ENCODE measurements at regions not wholly inside any gene's neighbourhood (a gene's known extent, or its start where the extent isn't known, plus 50 kb on each side); places are given as distances from the start of the nearest gene placed in this dataset.

- H3K36me3 ChIP-seq (replicated peaks in 1 of 2; ENCODE audit: control insufficient read depth in 2 of 2, insufficient read depth in 2 of 2, low read length in 2 of 2) = no peaks in the 10 kb centered on the region
- no peak overlapping the region for H4K91ac ChIP-seq (ENCODE audit: low read depth, low read length, poor library complexity)
- no peak overlapping the region for H2BK120ac ChIP-seq (ENCODE audit: low read depth, low read length)
- H4K8ac ChIP-seq (ENCODE audit: low read depth, low read length) = no peak overlapping the region
- H3K9ac ChIP-seq (ENCODE audit: low read depth, low read length, poor library complexity) = no peak overlapping the region
- H2AFZ ChIP-seq (ENCODE audit: low read length) = no peak overlapping the region
- peaks cover 0 to 9% of the 10 kb centered on the region in 2 donors for H3K4me1 ChIP-seq (ENCODE audit: control insufficient read depth in 2 of 2, insufficient read depth in 1 of 2, low read depth in 1 of 2, low read length in 2 of 2)
- H3K27me3 ChIP-seq (ENCODE audit: control insufficient read depth in 3 of 3, insufficient read depth in 3 of 3, low read depth in 1 of 3, low read length in 3 of 3) = no peaks in the 10 kb centered on the region
- no peak overlapping the region for H3K4ac ChIP-seq (ENCODE audit: low read length)
- H3K23ac ChIP-seq (ENCODE audit: low read depth, low read length, poor library complexity) = no peak overlapping the region
- H3K79me1 ChIP-seq (ENCODE audit: low read depth, low read length) = no peaks in the 10 kb centered on the region
- WGBS, 2 donors (ENCODE audit: extremely low coverage in 2 of 2, insufficient read length in 2 of 2, insufficient replicate concordance in 1 of 2) = no CpG with 5 or more reads among the region's 1 CpG
- no peak overlapping the region for H3K4me2 ChIP-seq (ENCODE audit: insufficient read depth, low read length, poor library complexity, severe bottlenecking)
- no peak overlapping the region for H3K14ac ChIP-seq (ENCODE audit: low read length)
- H3K27ac ChIP-seq (replicated peaks; ENCODE audit: low read length) = no peak overlapping the region
- H2BK12ac ChIP-seq (ENCODE audit: low read length) = no peak overlapping the region
- H2AK5ac ChIP-seq (ENCODE audit: low read depth, low read length) = no peak overlapping the region
- H2BK5ac ChIP-seq (ENCODE audit: low read length) = no peak overlapping the region
- H3K18ac ChIP-seq (ENCODE audit: low read length) = no peak overlapping the region
- no peak overlapping the region for H2BK15ac ChIP-seq (ENCODE audit: low read length)
- no peak for DNase-seq (ENCODE audit: low spot score)
- H3K9me3 ChIP-seq (replicated peaks in 1 of 2; ENCODE audit: control insufficient read depth in 2 of 2, insufficient read depth in 1 of 2, low read depth in 1 of 2, low read length in 2 of 2) = no peaks in the 10 kb centered on the region
- H3K4me3 ChIP-seq (ENCODE audit: low read length in 2 of 2) = no peak overlapping the region
These were observed 81.8 kb upstream of the PIK3CG start for GRCh38 chr7:106783286-106783685.

- Histone ChIP-seq H3K4me2 (ENCODE audit: insufficient read depth, low read length, poor library complexity, severe bottlenecking) (no peak overlapping the region), H3K79me1 (ENCODE audit: low read depth, low read length) (no peaks in the 10 kb centered on the region), H3K4me1 (ENCODE audit: control insufficient read depth in 2 of 2, insufficient read depth in 1 of 2, low read depth in 1 of 2, low read length in 2 of 2) (peaks cover 0 to 2% of the 10 kb centered on the region in 2 donors), H3K36me3 (replicated peaks in 1 of 2; ENCODE audit: control insufficient read depth in 2 of 2, insufficient read depth in 2 of 2, low read length in 2 of 2) (no peaks in the 10 kb centered on the region), H3K9me3 (replicated peaks in 1 of 2; ENCODE audit: control insufficient read depth in 2 of 2, insufficient read depth in 1 of 2, low read depth in 1 of 2, low read length in 2 of 2) (no peaks in the 10 kb centered on the region), H3K4me3 (ENCODE audit: low read length in 2 of 2) (no peak overlapping the region), H4K91ac (ENCODE audit: low read depth, low read length, poor library complexity) (no peak overlapping the region), H3K27ac (replicated peaks; ENCODE audit: low read length) (no peak overlapping the region), H2AFZ (ENCODE audit: low read length) (no peak overlapping the region), H3K9ac (ENCODE audit: low read depth, low read length, poor library complexity) (no peak overlapping the region), H2BK15ac (ENCODE audit: low read length) (no peak overlapping the region), H3K23ac (ENCODE audit: low read depth, low read length, poor library complexity) (no peak overlapping the region), H3K27me3 (ENCODE audit: control insufficient read depth in 3 of 3, insufficient read depth in 3 of 3, low read depth in 1 of 3, low read length in 3 of 3) (no peaks in the 10 kb centered on the region), H2BK12ac (ENCODE audit: low read length) (no peak overlapping the region), H3K4ac (ENCODE audit: low read length) (no peak overlapping the region), H2BK120ac (ENCODE audit: low read depth, low read length) (no peak overlapping the region), H3K18ac (ENCODE audit: low read length) (no peak overlapping the region), H2AK5ac (ENCODE audit: low read depth, low read length) (no peak overlapping the region), H3K14ac (ENCODE audit: low read length) (no peak overlapping the region), H4K8ac (ENCODE audit: low read depth, low read length) (no peak overlapping the region), H2BK5ac (ENCODE audit: low read length) (no peak overlapping the region)
- DNase-seq (ENCODE audit: low spot score) = no peak
- no CpG with 5 or more reads among the region's 1 CpG for WGBS, 2 donors (ENCODE audit: extremely low coverage in 2 of 2, insufficient read length in 2 of 2, insufficient replicate concordance in 1 of 2)
These were observed 76.4 kb upstream of the PIK3CG start for GRCh38 chr7:106788637-106789036.

- H3K36me3 ChIP-seq (replicated peaks in 1 of 2; ENCODE audit: control insufficient read depth in 2 of 2, insufficient read depth in 2 of 2, low read length in 2 of 2) = no peaks in the 10 kb centered on the region
- no peak for DNase-seq (ENCODE audit: low spot score)
- H2AFZ ChIP-seq (ENCODE audit: low read length) = no peak overlapping the region
- H2BK15ac ChIP-seq (ENCODE audit: low read length) = no peak overlapping the region
- H3K18ac ChIP-seq (ENCODE audit: low read length) = no peak overlapping the region
- H3K4me3 ChIP-seq (ENCODE audit: low read length in 2 of 2) = no peak overlapping the region
- no peak overlapping the region for H2AK5ac ChIP-seq (ENCODE audit: low read depth, low read length)
- no peaks in the 10 kb centered on the region for H3K9me3 ChIP-seq (replicated peaks in 1 of 2; ENCODE audit: control insufficient read depth in 2 of 2, insufficient read depth in 1 of 2, low read depth in 1 of 2, low read length in 2 of 2)
- no peaks in the 10 kb centered on the region for H3K79me1 ChIP-seq (ENCODE audit: low read depth, low read length)
- H3K4ac ChIP-seq (ENCODE audit: low read length) = no peak overlapping the region
- H3K4me1 ChIP-seq (ENCODE audit: control insufficient read depth in 2 of 2, insufficient read depth in 1 of 2, low read depth in 1 of 2, low read length in 2 of 2) = peaks cover 0 to 2% of the 10 kb centered on the region in 2 donors
- no peak overlapping the region for H2BK120ac ChIP-seq (ENCODE audit: low read depth, low read length)
- WGBS, 2 donors (ENCODE audit: extremely low coverage in 2 of 2, insufficient read length in 2 of 2, insufficient replicate concordance in 1 of 2) = no CpG with 5 or more reads among the region's 4 CpGs
- H2BK5ac ChIP-seq (ENCODE audit: low read length) = no peak overlapping the region
- H2BK12ac ChIP-seq (ENCODE audit: low read length) = no peak overlapping the region
- H4K91ac ChIP-seq (ENCODE audit: low read depth, low read length, poor library complexity) = no peak overlapping the region
- H3K4me2 ChIP-seq (ENCODE audit: insufficient read depth, low read length, poor library complexity, severe bottlenecking) = no peak overlapping the region
- H3K14ac ChIP-seq (ENCODE audit: low read length) = no peak overlapping the region
- no peak overlapping the region for H3K9ac ChIP-seq (ENCODE audit: low read depth, low read length, poor library complexity)
- H3K27me3 ChIP-seq (ENCODE audit: control insufficient read depth in 3 of 3, insufficient read depth in 3 of 3, low read depth in 1 of 3, low read length in 3 of 3) = no peaks in the 10 kb centered on the region
- H3K23ac ChIP-seq (ENCODE audit: low read depth, low read length, poor library complexity) = no peak overlapping the region
- H3K27ac ChIP-seq (replicated peaks; ENCODE audit: low read length) = no peak overlapping the region
- H4K8ac ChIP-seq (ENCODE audit: low read depth, low read length) = no peak overlapping the region
These were observed 73.6 kb upstream of the PIK3CG start for GRCh38 chr7:106791526-106791925.

DNA sequence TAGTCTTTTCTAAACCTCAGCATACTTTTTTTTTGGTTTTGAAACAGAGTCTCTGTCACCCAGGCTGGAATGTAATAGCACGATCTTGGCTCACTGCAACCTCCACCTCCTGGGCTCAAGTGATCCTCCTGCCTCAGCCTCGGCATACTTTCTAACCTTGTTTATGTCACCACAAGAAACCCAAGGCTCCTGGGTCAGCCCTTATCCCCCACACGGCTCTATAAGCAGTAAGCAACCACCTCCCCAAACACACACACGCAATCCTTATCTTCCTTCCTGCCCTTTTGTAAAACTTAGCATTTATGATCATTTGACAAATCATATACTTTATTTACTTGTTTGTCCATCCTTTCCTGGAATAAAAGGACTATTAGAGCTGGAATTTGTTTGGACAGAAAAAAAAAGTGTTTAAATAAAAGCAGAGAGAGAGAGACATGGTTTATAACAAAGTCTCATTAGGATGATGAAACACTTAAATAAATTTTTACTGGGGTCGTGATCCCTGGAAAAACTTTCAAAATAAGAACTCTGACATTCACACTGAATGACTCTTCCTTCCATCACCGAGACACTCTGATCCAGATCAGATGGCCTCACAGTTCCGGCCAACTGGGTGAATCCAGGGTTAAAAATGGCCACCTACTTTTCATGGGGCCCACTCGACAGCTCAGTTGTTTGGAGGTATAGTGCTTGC lies 72.7 kb upstream of the PIK3CG start:
- H2BK120ac ChIP-seq (ENCODE audit: low read depth, low read length) = no peak overlapping the region
- H2BK5ac ChIP-seq (ENCODE audit: low read length) = no peak overlapping the region
- DNase-seq (ENCODE audit: low spot score) = no peak
- no peak overlapping the region for H3K18ac ChIP-seq (ENCODE audit: low read length)
- no peak overlapping the region for H3K27ac ChIP-seq (replicated peaks; ENCODE audit: low read length)
- peaks cover 0 to 2% of the 10 kb centered on the region in 2 donors for H3K4me1 ChIP-seq (ENCODE audit: control insufficient read depth in 2 of 2, insufficient read depth in 1 of 2, low read depth in 1 of 2, low read length in 2 of 2)
- H2AFZ ChIP-seq (ENCODE audit: low read length) = no peak overlapping the region
- no peak overlapping the region for H3K4ac ChIP-seq (ENCODE audit: low read length)
- H3K14ac ChIP-seq (ENCODE audit: low read length) = no peak overlapping the region
- H2BK15ac ChIP-seq (ENCODE audit: low read length) = no peak overlapping the region
- H3K27me3 ChIP-seq (ENCODE audit: control insufficient read depth in 3 of 3, insufficient read depth in 3 of 3, low read depth in 1 of 3, low read length in 3 of 3) = no peaks in the 10 kb centered on the region
- no peaks in the 10 kb centered on the region for H3K9me3 ChIP-seq (replicated peaks in 1 of 2; ENCODE audit: control insufficient read depth in 2 of 2, insufficient read depth in 1 of 2, low read depth in 1 of 2, low read length in 2 of 2)
- H4K91ac ChIP-seq (ENCODE audit: low read depth, low read length, poor library complexity) = no peak overlapping the region
- H3K79me1 ChIP-seq (ENCODE audit: low read depth, low read length) = no peaks in the 10 kb centered on the region
- H3K4me2 ChIP-seq (ENCODE audit: insufficient read depth, low read length, poor library complexity, severe bottlenecking) = no peak overlapping the region
- H3K23ac ChIP-seq (ENCODE audit: low read depth, low read length, poor library complexity) = no peak overlapping the region
- no peak overlapping the region for H2AK5ac ChIP-seq (ENCODE audit: low read depth, low read length)
- H3K36me3 ChIP-seq (replicated peaks in 1 of 2; ENCODE audit: control insufficient read depth in 2 of 2, insufficient read depth in 2 of 2, low read length in 2 of 2) = no peaks in the 10 kb centered on the region
- H3K4me3 ChIP-seq (ENCODE audit: low read length in 2 of 2) = no peak overlapping the region
- H4K8ac ChIP-seq (ENCODE audit: low read depth, low read length) = no peak overlapping the region
- WGBS, 2 donors (ENCODE audit: extremely low coverage in 2 of 2, insufficient read length in 2 of 2, insufficient replicate concordance in 1 of 2) = 100% methylated on average over 1 of the region's 8 CpGs; no CpG with 5 or more reads in 1 of the 2 donors
- H3K9ac ChIP-seq (ENCODE audit: low read depth, low read length, poor library complexity) = no peak overlapping the region
- no peak overlapping the region for H2BK12ac ChIP-seq (ENCODE audit: low read length)

Measured in neuronal stem cell (in vitro differentiated cells).